NOMO-1 treated with DMSO at 0.1 percent for 48 hours (cell line): ENCODE measurements at regions not wholly inside any gene's neighbourhood (a gene's known extent, or its start where the extent isn't known, plus 50 kb on each side); places are given as distances from the start of the nearest gene placed in this dataset.
"Not testable (repeated sequence)": the region's sequence is repeated elsewhere in the genome, so short reads cannot be mapped to it uniquely, and the experiment has no call there.

ENCODE experiments used
- DNase-seq: peaks from one replicate; lab custom pipeline; 2025; ENCODE audit not compliant: unreplicated experiment; lab: John Stamatoyannopoulos, UW

DNA sequence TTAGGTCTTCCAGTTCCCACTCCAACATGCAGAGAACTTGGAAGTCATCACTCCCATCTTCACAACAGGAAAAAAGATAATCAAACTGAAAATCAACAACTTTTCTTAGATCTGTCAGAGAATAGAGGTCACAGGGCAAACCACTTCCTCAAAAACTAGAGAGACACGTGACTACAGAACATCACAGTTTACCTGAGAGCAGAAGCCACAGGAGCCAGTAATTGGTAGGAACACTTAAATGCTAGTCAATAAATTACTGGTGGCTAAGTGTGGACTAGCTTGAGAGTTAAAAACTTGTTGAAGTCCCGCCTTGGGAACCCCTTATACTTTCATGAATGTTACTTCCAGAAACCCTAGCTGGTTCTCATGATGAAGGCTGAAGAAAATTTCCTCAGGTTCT, 81.1 kb downstream of the THSD1 start:
- DNase-seq: not testable (repeated sequence)

DNA sequence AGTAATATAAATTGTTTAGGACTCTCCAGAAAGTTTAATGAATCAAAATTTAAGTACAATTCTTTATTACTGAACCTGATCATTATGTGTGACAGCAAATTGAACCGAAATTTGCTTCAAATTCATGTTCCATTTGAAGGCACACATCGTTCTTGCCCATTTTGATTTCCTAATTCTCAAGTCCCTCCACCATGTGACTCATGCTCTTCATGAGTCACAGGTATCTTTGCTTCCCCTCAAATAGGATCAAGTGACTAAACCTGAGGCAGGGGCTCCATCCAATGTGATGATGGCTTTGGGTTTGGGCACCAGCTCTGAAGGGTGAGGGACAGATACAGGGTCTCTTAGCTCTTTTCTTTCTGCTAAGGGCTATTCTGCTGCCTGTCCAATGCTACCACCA, 86.1 kb downstream of the THSD1 start:
- DNase-seq: no peak

DNA sequence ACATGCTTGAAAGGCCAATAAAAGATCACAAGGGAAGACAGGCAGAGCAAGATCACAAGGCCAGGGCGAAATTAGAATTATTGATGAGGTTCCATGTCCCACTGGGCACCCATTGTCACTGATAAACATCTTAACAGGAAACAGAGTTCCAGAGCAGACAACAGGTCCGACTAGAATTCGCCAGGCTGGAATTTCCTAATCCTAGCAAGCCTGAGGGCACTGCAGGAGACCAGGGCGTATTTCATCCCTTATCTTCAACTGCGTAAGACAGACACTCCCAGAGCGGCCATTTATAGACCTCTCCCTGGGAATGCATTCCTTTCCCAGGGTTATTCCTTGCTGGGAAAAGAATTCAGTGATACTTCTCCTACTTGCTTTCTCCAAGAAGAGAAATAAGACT, 96.1 kb downstream of the THSD1 start:
- not testable (repeated sequence) for DNase-seq

DNA sequence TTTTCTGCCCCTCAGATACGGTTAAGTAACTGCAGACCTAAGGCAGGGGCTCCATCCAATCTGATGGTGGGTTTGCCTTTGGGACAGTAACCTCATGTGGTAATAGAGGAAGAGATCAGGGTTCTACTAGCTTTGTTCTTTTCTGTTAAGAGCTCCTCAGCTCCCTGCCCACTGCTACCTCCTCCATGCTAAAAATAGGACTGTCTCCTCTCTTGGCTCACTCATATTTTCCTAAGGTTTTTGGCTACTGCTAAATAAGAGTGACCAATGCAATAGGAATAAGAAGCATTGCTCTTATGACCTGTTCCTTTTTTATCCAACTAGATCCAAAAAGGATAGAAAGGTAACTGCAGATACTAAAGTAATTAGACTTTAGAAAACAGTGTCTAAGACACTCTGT, 99.6 kb downstream of the THSD1 start:
- not testable (repeated sequence) for DNase-seq

DNA sequence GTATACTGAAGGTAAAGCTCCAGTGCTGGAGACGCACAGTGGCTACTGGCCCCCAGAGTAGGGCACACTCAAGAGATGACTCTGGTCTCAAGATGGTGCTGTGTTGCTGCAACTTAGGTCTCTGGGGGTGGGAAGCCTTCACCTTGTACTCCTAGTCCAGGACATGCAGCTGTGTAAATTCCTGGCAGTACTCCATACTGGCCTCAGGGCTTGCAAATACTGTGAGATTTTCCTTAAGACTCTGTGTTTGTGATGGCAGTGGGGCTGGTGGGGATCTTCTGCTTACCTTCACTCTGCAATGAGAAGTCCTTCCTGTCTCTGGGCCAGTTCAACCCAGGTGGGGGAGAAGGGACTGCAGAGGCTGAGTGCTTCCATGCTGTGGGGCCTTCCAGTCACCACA, 102.9 kb downstream of the THSD1 start:
- not testable (repeated sequence) for DNase-seq

DNA sequence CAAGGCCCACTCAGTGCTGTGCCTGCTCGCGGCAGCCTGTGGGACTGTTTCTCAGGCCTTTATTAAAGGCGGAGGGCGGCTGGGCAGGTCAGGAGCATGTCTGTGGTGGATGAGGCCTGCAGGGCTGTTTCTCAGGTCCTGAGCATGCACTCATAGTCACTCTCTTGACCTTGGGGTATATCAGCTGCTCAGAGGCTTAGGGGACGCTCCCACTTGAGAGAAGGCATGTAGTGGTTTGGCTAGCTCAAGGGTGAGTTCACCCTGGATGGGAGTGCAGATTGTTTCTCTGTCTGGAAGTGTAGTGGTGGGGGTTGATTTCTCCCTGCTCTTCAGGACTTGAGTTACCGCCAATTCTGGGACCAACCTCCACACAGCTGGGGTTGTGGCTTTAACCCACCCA, 103.3 kb downstream of the THSD1 start:
- DNase-seq: not testable (repeated sequence)

DNA sequence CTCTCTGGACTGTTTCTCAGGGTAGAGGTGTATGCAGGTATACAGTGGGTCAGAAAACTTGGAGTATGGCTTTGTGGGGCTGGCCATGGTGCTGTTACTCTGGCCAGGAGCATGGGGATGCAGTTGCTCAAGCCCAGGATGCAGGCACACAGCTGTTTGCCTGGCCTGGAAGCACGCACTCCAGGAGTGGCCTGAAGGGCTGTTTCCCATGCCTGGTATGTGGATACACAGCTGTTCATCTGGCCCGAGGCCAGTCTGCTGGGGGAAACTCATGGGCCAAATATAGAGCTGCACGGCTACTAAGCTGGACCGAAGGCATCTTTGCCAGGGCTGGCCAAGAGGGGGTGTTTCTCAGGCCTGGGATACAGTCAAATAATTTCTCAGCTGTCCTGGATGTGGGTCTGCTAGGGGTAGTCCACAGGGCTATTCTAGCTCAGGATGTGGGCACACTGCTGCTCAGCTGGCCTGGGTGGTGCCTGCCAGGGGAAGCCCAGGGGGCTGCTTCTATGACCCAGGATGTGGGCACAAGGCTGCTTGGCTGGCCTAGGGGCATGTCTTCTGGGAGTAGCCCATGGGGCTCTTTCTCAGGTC, 104.1 kb downstream of the THSD1 start:
- not testable (repeated sequence) for DNase-seq

DNA sequence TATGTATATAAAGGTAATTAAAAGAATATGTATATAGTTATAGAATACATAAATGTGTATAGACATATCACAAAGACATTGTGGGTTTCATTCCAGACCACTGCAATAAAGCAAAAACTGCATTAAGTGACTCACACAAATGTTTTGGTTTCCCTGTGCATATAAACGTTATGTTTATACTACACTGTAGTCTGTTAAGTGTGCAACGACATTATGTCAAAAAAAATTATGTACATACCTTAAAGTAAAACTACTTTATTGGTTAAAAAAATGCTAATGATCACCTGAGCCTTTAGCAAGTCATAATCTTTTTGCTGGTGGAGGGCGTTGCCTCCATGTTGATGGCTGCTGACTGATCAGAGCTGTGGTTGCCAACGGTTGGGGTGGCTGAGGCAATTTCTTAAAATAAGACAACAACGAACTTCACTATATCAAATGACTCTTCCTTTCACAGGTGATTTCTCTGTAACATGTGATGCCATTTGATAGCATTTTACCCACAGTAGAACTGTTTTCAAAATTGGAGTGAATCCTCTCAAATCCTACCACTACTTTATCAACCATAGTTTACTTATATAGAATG, 107.8 kb downstream of the THSD1 start:
- not testable (repeated sequence) for DNase-seq

DNA sequence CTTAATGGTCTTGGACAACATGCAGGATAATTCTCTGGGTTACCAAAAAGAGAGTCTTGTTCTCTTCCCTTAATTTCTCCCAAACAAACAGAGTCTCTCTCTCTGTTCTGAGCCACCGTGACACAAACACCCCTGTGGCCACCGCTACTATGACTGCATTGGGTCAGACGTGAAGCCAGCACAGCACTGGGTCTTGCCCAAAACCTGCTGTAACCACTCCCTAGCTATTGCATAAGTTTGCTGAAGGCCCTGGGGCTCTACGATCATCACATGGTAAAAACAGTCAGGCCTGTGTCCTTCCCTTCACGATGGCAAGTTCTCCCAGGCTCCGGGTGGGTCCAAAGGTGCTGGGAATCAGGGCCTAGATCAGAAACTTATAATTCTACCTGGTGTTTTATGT, 117.1 kb downstream of the THSD1 start:
- DNase-seq: not testable (repeated sequence)

DNA sequence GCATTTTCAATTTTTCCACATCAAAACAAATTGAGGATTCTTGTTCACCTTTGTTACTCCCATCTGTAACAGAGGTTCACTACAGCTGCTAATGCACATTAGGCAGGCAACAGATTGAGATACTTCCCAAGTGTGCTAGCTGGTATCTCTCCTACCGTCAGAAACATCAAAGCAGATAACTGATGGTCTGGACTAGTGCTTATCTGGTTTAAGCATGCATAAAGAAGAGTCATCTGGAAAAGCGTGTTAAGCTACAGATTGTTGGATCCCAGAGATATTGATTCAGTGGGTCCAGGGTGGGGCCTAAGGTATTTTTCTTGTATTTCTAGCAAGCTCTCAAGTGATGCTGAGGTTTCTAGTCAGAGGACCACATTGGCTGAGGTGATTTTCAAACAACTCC, 122.0 kb upstream of the NEK3 start:
- not testable (repeated sequence) for DNase-seq

DNA sequence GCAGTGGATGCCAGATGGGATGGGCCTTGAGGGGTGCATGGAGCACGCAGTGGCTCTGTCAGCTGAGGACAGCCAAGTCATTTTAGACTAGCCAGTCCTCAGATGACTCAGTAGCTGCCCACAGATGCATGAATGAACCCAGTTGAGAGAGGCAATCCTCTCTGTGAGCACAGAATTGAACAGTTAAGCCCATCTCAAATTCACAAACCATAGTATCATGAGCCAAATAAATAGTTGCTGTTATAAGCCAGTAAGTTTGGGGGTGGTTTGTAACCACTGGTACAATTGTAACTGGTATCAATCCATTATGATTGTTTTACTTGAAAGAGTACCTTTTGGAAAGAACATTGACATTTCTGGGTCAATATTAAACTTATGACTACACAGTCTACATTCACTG, 120.0 kb upstream of the NEK3 start:
- DNase-seq: not testable (repeated sequence)

DNA sequence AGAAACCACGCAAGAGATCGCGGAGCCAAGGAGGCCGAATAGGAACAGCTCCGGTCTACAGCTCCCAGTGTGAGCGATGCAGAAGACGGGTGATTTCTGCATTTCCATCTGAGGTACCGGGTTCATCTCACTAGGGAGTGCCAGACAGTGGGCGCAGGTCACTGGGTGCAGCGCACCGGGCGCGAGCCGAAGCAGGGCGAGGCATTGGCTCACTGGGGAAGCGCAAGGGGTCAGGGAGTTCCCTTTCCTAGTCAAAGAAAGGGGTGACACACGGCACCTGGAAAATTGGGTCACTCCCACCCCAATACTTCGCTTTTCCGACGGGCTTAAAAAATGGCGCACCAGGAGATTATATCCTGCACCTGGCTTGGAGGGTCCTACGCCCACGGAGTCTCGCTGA, 94.9 kb upstream of the NEK3 start:
- DNase-seq: not testable (repeated sequence)

DNA sequence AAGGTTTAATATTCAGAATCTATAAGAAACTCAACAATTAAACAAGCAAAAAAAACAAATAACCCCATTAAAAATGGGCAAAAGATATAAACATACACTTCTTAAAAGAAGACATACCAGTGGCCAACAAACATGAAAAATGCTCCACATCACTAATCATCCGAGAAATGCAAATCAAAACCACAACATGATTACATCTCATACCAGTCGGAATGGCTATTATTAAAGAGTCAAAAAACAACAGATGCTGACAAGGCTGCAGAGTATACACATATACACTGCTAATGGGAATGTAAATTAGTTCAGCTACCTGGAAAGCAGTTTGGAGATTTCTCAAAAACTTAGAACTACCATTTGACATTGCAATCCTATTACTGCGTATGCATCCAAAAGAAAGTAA, 81.4 kb upstream of the NEK3 start:
- not testable (repeated sequence) for DNase-seq

DNA sequence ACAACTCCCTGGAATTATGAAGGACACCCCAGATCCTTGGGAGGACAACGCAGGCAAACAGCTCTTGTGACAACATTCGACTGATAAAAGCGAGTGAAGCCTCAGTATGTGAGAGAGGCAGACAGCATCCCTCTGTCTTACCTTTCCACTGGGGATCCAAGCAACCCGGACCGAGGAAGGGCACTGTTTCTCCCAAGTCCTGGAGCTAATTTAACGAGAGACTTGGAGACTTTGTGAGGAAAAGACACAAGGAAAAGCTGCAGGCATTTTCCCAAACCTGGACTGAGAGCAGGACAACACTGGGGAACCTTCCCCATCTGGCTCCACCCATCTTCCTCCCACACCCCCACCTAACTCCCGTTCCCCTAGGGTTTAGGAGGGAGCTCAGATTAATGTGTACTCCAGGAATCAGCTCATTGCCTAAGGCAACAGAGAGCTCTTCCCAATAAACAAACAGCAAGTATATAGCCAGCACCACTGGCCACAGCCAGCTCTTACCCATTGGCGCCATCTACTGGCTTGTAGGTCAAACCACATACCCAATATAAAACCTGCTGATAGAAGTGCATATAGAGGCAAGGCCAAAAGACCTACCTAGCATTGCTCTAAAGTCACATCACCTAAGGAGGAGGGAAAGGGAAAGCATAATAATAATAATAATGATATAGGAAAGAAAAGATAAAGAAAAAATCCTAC, 76.7 kb upstream of the NEK3 start:
- DNase-seq: peak; percentile 45

DNA sequence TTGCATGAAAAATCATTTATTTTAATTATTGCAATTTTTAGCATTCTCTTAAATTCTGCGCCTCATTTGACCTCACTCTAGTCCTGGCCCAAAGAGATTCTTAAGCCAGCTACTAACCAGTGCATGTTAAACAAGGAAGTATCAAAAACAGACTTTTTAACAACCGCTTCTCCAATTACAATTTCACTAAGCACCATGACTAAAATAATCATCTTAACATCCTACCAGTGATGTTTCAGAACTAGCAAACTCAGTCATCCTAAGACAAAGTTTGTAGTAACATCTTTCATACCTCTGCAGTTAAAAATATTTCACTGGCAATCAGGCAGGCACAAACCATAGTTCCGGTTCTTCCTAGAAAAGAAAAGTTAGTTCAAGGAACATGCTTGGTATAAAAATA, 75.5 kb upstream of the NEK3 start:
- DNase-seq: not testable (repeated sequence)

DNA sequence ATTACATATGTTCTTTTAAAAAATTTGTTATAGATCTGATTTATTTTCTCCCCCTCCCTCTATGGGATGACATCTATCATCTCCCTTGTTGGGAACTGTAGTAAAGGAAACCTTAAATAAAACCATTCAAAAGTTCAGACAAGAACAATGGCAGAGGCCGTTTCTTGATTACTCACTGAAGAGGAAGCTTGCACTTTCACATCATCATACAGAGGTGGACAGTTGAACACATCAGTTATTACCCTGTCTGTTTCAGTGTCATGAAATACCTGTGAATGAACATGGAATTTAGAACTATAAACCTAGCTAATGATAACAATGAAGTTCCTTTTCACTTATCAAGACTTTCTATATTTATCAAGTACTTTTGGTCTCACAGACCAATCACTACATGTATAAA, 63.7 kb upstream of the NEK3 start:
- peak; percentile 46 for DNase-seq

DNA sequence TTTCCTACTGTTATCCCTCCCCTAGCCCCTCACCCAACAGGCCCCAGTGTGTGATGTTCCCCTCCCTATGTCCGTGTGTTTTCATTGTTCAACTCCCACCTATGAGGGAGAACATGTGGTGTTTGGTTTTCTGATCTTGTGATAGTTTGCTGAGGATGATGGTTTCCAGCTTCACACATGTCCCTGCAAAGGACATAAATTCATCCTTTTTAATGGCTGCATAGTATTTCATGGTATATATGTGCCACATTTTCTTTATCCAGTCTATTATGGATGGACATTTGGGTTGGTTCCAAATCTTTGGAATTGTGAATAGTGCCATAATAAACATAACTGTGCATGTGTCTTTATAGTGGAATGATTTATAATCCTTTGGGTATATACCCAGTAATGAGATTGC, 54.5 kb upstream of the NEK3 start:
- not testable (repeated sequence) for DNase-seq

DNA sequence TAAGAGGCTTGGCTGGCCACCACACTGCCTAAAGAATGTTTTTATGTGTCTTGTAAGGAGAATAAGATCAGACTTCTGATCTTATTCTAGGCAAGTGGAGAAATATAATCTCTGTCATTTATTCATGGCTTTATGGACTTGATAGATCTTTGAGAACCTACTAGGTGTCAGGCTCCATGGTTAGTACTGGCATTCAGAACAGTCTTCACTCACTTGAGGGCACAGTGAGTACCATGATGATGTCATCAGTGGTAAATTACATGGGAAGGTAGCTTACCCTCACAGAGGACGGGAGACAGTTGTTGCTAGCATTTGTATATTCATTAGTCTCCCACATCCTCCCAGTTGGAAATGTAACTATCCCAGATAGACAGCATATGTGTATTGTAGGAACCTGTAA, 53.5 kb upstream of the NEK3 start:
- not testable (repeated sequence) for DNase-seq

DNA sequence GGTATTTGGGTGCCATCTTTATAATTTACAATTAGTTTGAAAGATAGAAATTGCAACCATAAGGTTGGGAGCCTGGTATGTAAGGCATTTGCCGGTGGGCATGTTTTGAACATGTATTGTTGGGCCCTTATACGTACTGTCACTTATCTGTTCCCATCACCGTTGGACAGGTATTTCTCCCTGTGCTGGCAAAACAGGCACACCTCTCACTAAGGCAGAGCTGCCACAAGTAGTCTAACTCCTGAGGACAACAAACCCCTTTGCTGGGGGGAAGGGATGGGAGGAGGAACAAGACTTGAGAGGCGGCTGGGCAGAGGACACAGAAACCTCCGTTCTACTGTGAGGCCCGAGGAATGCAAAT, 52.0 kb upstream of the NEK3 start:
- DNase-seq: not testable (repeated sequence)

DNA sequence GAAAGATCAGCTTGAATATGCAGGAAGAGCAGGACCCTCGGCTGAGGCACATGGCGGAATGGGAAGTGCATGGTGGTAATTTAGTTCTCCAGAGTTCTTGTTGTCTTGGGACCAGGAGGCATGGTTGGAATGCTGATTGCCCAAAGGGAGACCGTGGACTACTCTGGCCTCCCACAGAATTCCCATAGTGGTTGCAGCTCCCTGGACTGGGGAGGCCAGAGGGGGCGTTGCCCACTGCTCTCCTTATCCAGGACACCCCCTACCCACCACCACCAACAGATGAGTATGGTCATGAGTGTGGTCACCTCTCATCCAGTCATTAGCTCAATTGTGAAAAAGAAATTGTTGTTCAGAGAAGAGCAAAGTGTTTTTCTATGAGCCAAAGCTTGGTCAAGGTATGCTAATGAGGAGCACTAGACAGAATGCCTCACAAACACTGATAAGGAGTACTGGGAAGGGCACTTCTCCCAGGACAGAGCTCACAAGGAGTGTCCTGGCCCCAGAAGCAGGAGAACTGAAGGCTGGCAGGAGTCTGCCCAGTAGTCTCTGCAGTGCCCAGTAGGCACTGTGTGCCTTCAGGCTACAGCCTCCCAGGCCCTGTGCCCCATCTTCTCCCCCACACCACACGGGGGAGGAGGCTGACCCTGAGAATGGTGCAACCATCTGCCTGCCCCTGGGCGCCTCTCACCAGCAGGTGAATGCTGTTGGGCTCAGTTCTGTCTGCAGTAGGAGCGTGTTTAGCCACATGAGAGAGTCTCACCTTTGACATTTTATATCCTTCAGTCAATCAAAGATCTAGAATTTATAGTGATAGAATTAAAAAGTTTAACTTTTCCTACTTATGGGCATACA, 51.4 kb upstream of the NEK3 start:
- not testable (repeated sequence) for DNase-seq
